ENCODE measurements at regions not wholly inside any gene's neighbourhood (a gene's known extent, or its start where the extent isn't known, plus 50 kb on each side); places are given as distances from the start of the nearest gene placed in this dataset.

GRCh38 chr12:126295652-126296051 is 1230.4 kb downstream of the AACS start:
- TF ChIP-seq CTCF (IDR thresholded peaks at IDR 0.05; ENCODE audit: insufficient read depth, low read depth, low read length), result no peak
- DNase-seq (ENCODE audit: low read depth), result no peak
- no peak overlapping the region for H3K4me3 ChIP-seq (ENCODE audit: low read depth, low read length)

GRCh38 chr12:126309278-126309677 is 1244.0 kb downstream of the AACS start:
- DNase-seq (ENCODE audit: low read depth), result no peak
- H3K4me3 ChIP-seq (ENCODE audit: low read depth, low read length), result no peak overlapping the region
- no peak for TF ChIP-seq CTCF (IDR thresholded peaks at IDR 0.05; ENCODE audit: insufficient read depth, low read depth, low read length)

GRCh38 chr12:126312457-126312856 is 1247.2 kb downstream of the AACS start:
- no peak for DNase-seq (ENCODE audit: low read depth)
- H3K4me3 ChIP-seq (ENCODE audit: low read depth, low read length), result no peak overlapping the region
- no peak for TF ChIP-seq CTCF (IDR thresholded peaks at IDR 0.05; ENCODE audit: insufficient read depth, low read depth, low read length)

- no peak overlapping the region for H3K4me3 ChIP-seq (ENCODE audit: low read depth, low read length)
- no peak for TF ChIP-seq CTCF (IDR thresholded peaks at IDR 0.05; ENCODE audit: insufficient read depth, low read depth, low read length)
Observed at GRCh38 chr12:126316411-126316810, 1251.2 kb downstream of the AACS start.

GRCh38 chr12:126337556-126338441 is 1272.6 kb downstream of the AACS start:
- no peak for TF ChIP-seq CTCF (IDR thresholded peaks at IDR 0.05; ENCODE audit: insufficient read depth, low read depth, low read length)
- no peak overlapping the region for H3K4me3 ChIP-seq (ENCODE audit: low read depth, low read length)

More at GRCh38 chr12:126316411-126316810, 1251.2 kb downstream of the AACS start:
- DNase-seq (ENCODE audit: low read depth), result no peak

GRCh38 chr12:126342866-126343265 is 1277.6 kb downstream of the AACS start:
- DNase-seq (ENCODE audit: low read depth), result peak; percentile 17
- H3K4me3 ChIP-seq (ENCODE audit: low read depth, low read length), result no peak overlapping the region
- TF ChIP-seq CTCF (IDR thresholded peaks at IDR 0.05; ENCODE audit: insufficient read depth, low read depth, low read length), result no peak

More at GRCh38 chr12:126337556-126338441, 1272.6 kb downstream of the AACS start:
- DNase-seq (ENCODE audit: low read depth), result peak; percentile 11
